Endothelial cell (in vitro differentiated cells): ENCODE measurements at regions not wholly inside any gene's neighbourhood (a gene's known extent, or its start where the extent isn't known, plus 50 kb on each side); places are given as distances from the start of the nearest gene placed in this dataset.

Source experiments
- DNase-seq: peaks from one replicate; pipeline ENCODE4 v3.0.0; 2021; ENCODE audit warnings: low spot score
- H3K27ac Mint-ChIP-seq: one replicate; pipeline ENCODE4 v1.8.0; 2021; ENCODE audit warnings: mixed read lengths, inconsistent platforms; ENCODE audit not compliant: unreplicated experiment
- H3K27me3 Mint-ChIP-seq: one replicate; pipeline ENCODE4 v1.8.0; 2021; ENCODE audit warnings: mild to moderate bottlenecking, moderate library complexity, mixed read lengths, inconsistent platforms; ENCODE audit not compliant: unreplicated experiment
- H3K36me3 Mint-ChIP-seq: one replicate; pipeline ENCODE4 v1.8.0; 2021; ENCODE audit warnings: mild to moderate bottlenecking, low read depth, mixed read lengths, inconsistent platforms; ENCODE audit not compliant: unreplicated experiment
- H3K4me1 Mint-ChIP-seq: one replicate; pipeline ENCODE4 v1.8.0; 2021; ENCODE audit warnings: mild to moderate bottlenecking, mixed read lengths, inconsistent platforms; ENCODE audit not compliant: unreplicated experiment
- H3K4me3 Mint-ChIP-seq: one replicate; pipeline ENCODE4 v1.8.0; 2021; ENCODE audit warnings: mild to moderate bottlenecking, mixed read lengths, inconsistent platforms; ENCODE audit not compliant: unreplicated experiment
- H3K9me3 Mint-ChIP-seq: one replicate; pipeline ENCODE4 v1.8.0; 2021; ENCODE audit warnings: mixed read lengths, inconsistent platforms; ENCODE audit not compliant: unreplicated experiment
- TF ChIP-seq, protein P1 (sequence below): fragments of 200-600 bp; sonication (generic); IDR thresholded peaks from one replicate; pipeline ENCODE4 v1.5.0; 2021; ENCODE audit warnings: antibody characterized with exemption; ENCODE audit not compliant: unreplicated experiment

DNA sequence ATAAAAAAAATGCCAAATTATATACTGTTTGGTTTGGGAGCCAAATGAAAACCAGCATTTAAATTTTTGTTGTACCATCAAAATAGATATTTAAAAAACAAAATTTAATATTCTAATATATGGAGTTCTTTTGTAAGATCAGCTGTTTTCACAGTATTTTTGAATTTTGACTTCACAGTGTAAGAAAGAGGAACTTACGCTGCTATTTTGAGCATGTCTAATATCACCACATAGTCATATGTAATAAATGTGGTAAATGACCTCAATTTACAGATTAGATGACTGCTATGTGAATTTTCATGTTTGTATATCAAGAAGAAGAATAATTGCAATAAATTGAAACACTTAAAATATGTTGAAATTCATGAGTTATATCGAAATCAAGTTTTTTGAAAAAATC lies 189.6 kb downstream of the ARRDC4 start:
- Mint-ChIP-seq H3K4me3 (no peak overlapping the region), H3K36me3 (no peaks in the 10 kb centered on the region), H3K4me1 (no peaks in the 10 kb centered on the region), H3K27ac (no peak overlapping the region), H3K27me3 (peaks cover 1% of the 10 kb centered on the region), H3K9me3 (no peaks in the 10 kb centered on the region)
- TF ChIP-seq, protein P1, sequence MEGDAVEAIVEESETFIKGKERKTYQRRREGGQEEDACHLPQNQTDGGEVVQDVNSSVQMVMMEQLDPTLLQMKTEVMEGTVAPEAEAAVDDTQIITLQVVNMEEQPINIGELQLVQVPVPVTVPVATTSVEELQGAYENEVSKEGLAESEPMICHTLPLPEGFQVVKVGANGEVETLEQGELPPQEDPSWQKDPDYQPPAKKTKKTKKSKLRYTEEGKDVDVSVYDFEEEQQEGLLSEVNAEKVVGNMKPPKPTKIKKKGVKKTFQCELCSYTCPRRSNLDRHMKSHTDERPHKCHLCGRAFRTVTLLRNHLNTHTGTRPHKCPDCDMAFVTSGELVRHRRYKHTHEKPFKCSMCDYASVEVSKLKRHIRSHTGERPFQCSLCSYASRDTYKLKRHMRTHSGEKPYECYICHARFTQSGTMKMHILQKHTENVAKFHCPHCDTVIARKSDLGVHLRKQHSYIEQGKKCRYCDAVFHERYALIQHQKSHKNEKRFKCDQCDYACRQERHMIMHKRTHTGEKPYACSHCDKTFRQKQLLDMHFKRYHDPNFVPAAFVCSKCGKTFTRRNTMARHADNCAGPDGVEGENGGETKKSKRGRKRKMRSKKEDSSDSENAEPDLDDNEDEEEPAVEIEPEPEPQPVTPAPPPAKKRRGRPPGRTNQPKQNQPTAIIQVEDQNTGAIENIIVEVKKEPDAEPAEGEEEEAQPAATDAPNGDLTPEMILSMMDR: no peak
- DNase-seq: no peak

DNA sequence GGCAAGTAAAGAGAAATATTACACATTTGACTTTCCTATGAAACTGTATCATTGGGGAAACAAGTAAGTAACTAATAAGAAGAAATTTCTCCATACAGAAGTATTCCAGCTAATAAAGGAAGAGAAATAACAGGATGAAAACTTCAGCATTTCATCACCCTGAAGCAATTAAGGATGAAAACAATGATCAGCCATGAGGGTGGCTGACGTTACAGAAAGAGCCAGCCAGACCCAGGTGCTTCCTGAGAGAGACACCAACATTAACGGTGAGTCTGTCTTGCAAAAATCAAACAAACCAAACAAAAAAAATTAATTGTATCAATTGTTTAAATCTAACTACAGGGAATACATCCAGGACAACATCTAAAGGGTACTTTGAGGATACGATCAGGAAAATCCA lies 190.0 kb downstream of the ARRDC4 start:
- no peak overlapping the region for H3K4me3 Mint-ChIP-seq
- DNase-seq: no peak
- H3K27ac Mint-ChIP-seq: no peak overlapping the region

DNA sequence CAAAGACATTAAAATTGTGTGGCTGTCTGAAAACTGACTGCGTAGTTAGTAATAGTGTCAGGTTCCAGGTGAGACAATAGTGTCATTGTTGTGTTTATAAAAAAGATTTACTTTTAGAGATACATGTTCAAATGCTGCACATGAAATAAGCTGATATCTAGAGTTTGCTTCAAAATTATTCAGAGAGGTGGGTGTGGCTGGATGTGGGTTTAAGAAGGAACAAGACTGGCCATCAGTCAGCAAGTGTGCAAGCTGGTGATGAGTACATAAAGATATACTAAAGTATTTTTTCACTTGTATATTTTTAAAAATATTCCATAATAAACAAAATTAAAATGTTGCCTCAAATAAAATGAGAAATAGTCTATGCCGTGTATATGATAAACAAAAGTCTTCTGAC lies 190.6 kb downstream of the ARRDC4 start:
- Mint-ChIP-seq H3K36me3 (no peaks in the 10 kb centered on the region), H3K4me3 (no peak overlapping the region), H3K9me3 (no peaks in the 10 kb centered on the region), H3K27me3 (peaks cover 1% of the 10 kb centered on the region), H3K4me1 (no peaks in the 10 kb centered on the region), H3K27ac (no peak overlapping the region)
- no peak for DNase-seq
- TF ChIP-seq, protein P1: no peak

More for the DNA sequence above, 190.0 kb downstream of the ARRDC4 start:
- TF ChIP-seq, protein P1: no peak
- peaks cover 1% of the 10 kb centered on the region for H3K27me3 Mint-ChIP-seq
- no peaks in the 10 kb centered on the region for H3K4me1 Mint-ChIP-seq
- no peaks in the 10 kb centered on the region for H3K9me3 Mint-ChIP-seq
- no peaks in the 10 kb centered on the region for H3K36me3 Mint-ChIP-seq

DNA sequence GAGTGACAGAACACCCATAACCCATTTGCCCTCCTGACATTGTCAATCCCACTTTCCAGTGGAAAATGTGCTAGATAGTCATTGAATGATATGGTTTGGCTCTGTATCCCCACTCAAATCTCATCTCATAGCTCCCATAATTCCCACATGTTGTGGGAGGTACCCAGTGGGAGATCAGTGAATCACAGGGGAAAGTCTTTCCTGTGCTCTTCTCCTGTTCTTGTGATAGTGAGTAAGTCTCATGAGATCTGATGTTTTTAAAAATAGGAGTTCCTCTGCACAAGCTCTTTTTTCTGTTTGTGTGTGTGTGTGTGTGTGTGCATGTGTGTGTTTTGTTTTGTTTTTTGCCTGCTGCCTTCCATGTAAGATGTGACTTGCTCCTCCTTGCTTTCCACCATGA lies 191.7 kb downstream of the ARRDC4 start:
- no peak overlapping the region for H3K27ac Mint-ChIP-seq
- H3K4me3 Mint-ChIP-seq: no peak overlapping the region
- DNase-seq: no peak
- H3K4me1 Mint-ChIP-seq: no peaks in the 10 kb centered on the region
- no peaks in the 10 kb centered on the region for H3K36me3 Mint-ChIP-seq
- TF ChIP-seq, protein P1: no peak
- H3K27me3 Mint-ChIP-seq: peaks cover 1% of the 10 kb centered on the region
- no peaks in the 10 kb centered on the region for H3K9me3 Mint-ChIP-seq

DNA sequence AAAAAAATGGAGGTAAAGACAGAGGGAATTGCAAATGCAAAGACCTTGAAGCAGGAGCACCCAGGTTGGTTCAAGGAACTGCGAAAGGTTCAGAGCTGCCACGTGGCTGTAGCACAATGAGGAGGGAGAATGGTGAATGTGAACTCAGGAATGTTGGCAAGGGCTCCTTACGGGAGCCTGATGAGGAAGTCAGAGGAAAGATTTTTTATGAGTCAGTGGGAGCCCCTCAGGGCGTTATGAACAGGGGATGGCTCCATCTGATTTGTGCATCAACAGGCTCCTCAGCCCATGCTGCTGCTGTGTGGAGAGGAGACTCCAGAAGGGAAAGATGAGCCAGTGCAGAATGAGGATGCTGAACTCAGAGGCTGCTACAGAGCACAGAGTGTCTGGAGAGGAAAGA lies 194.4 kb downstream of the ARRDC4 start:
- no peak for DNase-seq
- Mint-ChIP-seq H3K9me3 (no peaks in the 10 kb centered on the region), H3K4me1 (peaks cover 10% of the 10 kb centered on the region), H3K4me3 (no peak overlapping the region), H3K27me3 (no peaks in the 10 kb centered on the region), H3K27ac (no peak overlapping the region), H3K36me3 (no peaks in the 10 kb centered on the region)
- TF ChIP-seq, protein P1: no peak
